Central memory CD8-positive, alpha-beta T cell (primary cell): ENCODE measurements at regions not wholly inside any gene's neighbourhood (a gene's known extent, or its start where the extent isn't known, plus 50 kb on each side); places are given as distances from the start of the nearest gene placed in this dataset.
"Not testable (repeated sequence)": the region's sequence is repeated elsewhere in the genome, so short reads cannot be mapped to it uniquely, and the experiment has no call there.

Experiments used
- ATAC-seq: fragments of 150-1000 bp; cut with Tn5 transposase; replicated peaks from 2 replicates; pipeline ENCODE4 v1.10.0; 2022; ENCODE audit warnings: mild to moderate bottlenecking, moderate FRiP score, moderate number of reproducible peaks; ENCODE audit not compliant: poor library complexity, severe bottlenecking; ENCODE audit errors: extremely low read depth
- DNase-seq, 2 donors: peaks; one replicate each; pipeline ENCODE4 v3.0.0; 2021; ENCODE audit warnings: low spot score in 2 of 2
- H3K27ac Mint-ChIP-seq: one replicate; pipeline ENCODE4 v1.8.0; 2022; ENCODE audit warnings: low read depth, mild to moderate bottlenecking, moderate library complexity, mixed read lengths
- H3K27me3 Mint-ChIP-seq: one replicate; pipeline ENCODE4 v1.8.0; 2022; ENCODE audit warnings: mixed read lengths
- H3K36me3 Mint-ChIP-seq: one replicate; pipeline ENCODE4 v1.8.0; 2022; ENCODE audit warnings: mild to moderate bottlenecking, moderate library complexity, mixed read lengths; ENCODE audit not compliant: insufficient read depth
- H3K4me1 Mint-ChIP-seq: one replicate; pipeline ENCODE4 v1.8.0; 2022; ENCODE audit warnings: mixed read lengths
- H3K4me3 Mint-ChIP-seq: one replicate; pipeline ENCODE4 v1.8.0; 2022; ENCODE audit warnings: mild to moderate bottlenecking, moderate library complexity, mixed read lengths
- H3K9me3 Mint-ChIP-seq: one replicate; pipeline ENCODE4 v1.8.0; 2022; ENCODE audit warnings: mixed read lengths

- no peak overlapping the region for H3K27ac Mint-ChIP-seq
- ATAC-seq (no peak), DNase-seq (no peak)
- H3K4me3 Mint-ChIP-seq, result no peak overlapping the region
- peaks cover 39% of the 10 kb centered on the region for H3K27me3 Mint-ChIP-seq
- H3K9me3 Mint-ChIP-seq, result no peaks in the 10 kb centered on the region
- no peaks in the 10 kb centered on the region for H3K36me3 Mint-ChIP-seq
- no peaks in the 10 kb centered on the region for H3K4me1 Mint-ChIP-seq
Measured at GRCh38 chr16:66242672-66243071, 123.8 kb upstream of the CDH5 start.

GRCh38 chr16:66242206-66242605, 124.3 kb upstream of the CDH5 start:
- not testable (repeated sequence) for H3K27ac Mint-ChIP-seq, H3K36me3 Mint-ChIP-seq, H3K4me1 Mint-ChIP-seq, ATAC-seq, H3K4me3 Mint-ChIP-seq, H3K9me3 Mint-ChIP-seq, DNase-seq
- peaks cover 43% of the 10 kb centered on the region for H3K27me3 Mint-ChIP-seq

- Mint-ChIP-seq H3K27me3 (peaks cover 56% of the 10 kb centered on the region), H3K4me1 (no peaks in the 10 kb centered on the region), H3K4me3 (no peak overlapping the region), H3K9me3 (no peaks in the 10 kb centered on the region), H3K27ac (no peak overlapping the region), H3K36me3 (no peaks in the 10 kb centered on the region)
- ATAC-seq (no peak), DNase-seq (no peak)
Measured at GRCh38 chr16:66240631-66241395, 125.7 kb upstream of the CDH5 start.

- ATAC-seq (no peak), DNase-seq (no peak)
- Mint-ChIP-seq H3K27me3 (peaks cover 50% of the 10 kb centered on the region), H3K9me3 (no peaks in the 10 kb centered on the region), H3K36me3 (no peaks in the 10 kb centered on the region), H3K27ac (no peak overlapping the region), H3K4me1 (no peaks in the 10 kb centered on the region), H3K4me3 (no peak overlapping the region)
Measured at GRCh38 chr16:66240088-66240487, 126.4 kb upstream of the CDH5 start.

- ATAC-seq (no peak), DNase-seq (no peak)
- H3K36me3 Mint-ChIP-seq, result no peaks in the 10 kb centered on the region
- no peak overlapping the region for H3K4me3 Mint-ChIP-seq
- H3K27me3 Mint-ChIP-seq, result peaks cover 45% of the 10 kb centered on the region
- no peak overlapping the region for H3K27ac Mint-ChIP-seq
- no peaks in the 10 kb centered on the region for H3K9me3 Mint-ChIP-seq
- no peaks in the 10 kb centered on the region for H3K4me1 Mint-ChIP-seq
Measured at GRCh38 chr16:66238696-66239095, 127.8 kb upstream of the CDH5 start.

GRCh38 chr16:66236301-66236700, 130.2 kb upstream of the CDH5 start:
- Mint-ChIP-seq H3K4me3 (no peak overlapping the region), H3K9me3 (no peaks in the 10 kb centered on the region), H3K27ac (no peak overlapping the region), H3K4me1 (no peaks in the 10 kb centered on the region), H3K36me3 (no peaks in the 10 kb centered on the region), H3K27me3 (peaks cover 56% of the 10 kb centered on the region)
- no peak for DNase-seq
- no peak for ATAC-seq

- H3K36me3 Mint-ChIP-seq, result no peaks in the 10 kb centered on the region
- H3K9me3 Mint-ChIP-seq, result no peaks in the 10 kb centered on the region
- H3K27me3 Mint-ChIP-seq, result peaks cover 55% of the 10 kb centered on the region
- H3K4me3 Mint-ChIP-seq, result no peak overlapping the region
- DNase-seq (no peak), ATAC-seq (no peak)
- H3K27ac Mint-ChIP-seq, result no peak overlapping the region
- no peaks in the 10 kb centered on the region for H3K4me1 Mint-ChIP-seq
Measured at GRCh38 chr16:66231452-66232160, 134.9 kb upstream of the CDH5 start.

- DNase-seq (no peak), ATAC-seq (no peak)
- Mint-ChIP-seq H3K4me1 (no peaks in the 10 kb centered on the region), H3K36me3 (no peaks in the 10 kb centered on the region), H3K27me3 (peaks cover 56% of the 10 kb centered on the region), H3K4me3 (no peak overlapping the region), H3K27ac (no peak overlapping the region), H3K9me3 (no peaks in the 10 kb centered on the region)
Measured at GRCh38 chr16:66229651-66230050, 136.8 kb upstream of the CDH5 start.

GRCh38 chr16:66228792-66229191, 137.7 kb upstream of the CDH5 start:
- ATAC-seq (no peak), DNase-seq (no peak)
- Mint-ChIP-seq H3K27ac (no peak overlapping the region), H3K27me3 (peaks cover 56% of the 10 kb centered on the region), H3K36me3 (no peaks in the 10 kb centered on the region), H3K4me3 (no peak overlapping the region), H3K9me3 (no peaks in the 10 kb centered on the region), H3K4me1 (no peaks in the 10 kb centered on the region)

- Mint-ChIP-seq H3K27ac (no peak overlapping the region), H3K27me3 (peaks cover 62% of the 10 kb centered on the region)
Measured at GRCh38 chr16:66227766-66228530, 138.5 kb upstream of the CDH5 start.

GRCh38 chr16:66226762-66227161, 139.7 kb upstream of the CDH5 start:
- Mint-ChIP-seq H3K9me3 (no peaks in the 10 kb centered on the region), H3K27me3 (peaks cover 61% of the 10 kb centered on the region), H3K36me3 (no peaks in the 10 kb centered on the region), H3K4me3 (no peak overlapping the region), H3K27ac (no peak overlapping the region), H3K4me1 (no peaks in the 10 kb centered on the region)
- no peak for ATAC-seq
- no peak for DNase-seq

More at GRCh38 chr16:66227766-66228530, 138.5 kb upstream of the CDH5 start:
- Mint-ChIP-seq H3K4me3 (no peak overlapping the region), H3K36me3 (no peaks in the 10 kb centered on the region), H3K4me1 (no peaks in the 10 kb centered on the region), H3K9me3 (no peaks in the 10 kb centered on the region)
- no peak for ATAC-seq
- DNase-seq, result no peak

GRCh38 chr16:66225696-66226095, 140.8 kb upstream of the CDH5 start:
- H3K4me1 Mint-ChIP-seq, result no peaks in the 10 kb centered on the region
- H3K9me3 Mint-ChIP-seq, result no peaks in the 10 kb centered on the region
- DNase-seq (no peak), ATAC-seq (no peak)
- no peak overlapping the region for H3K4me3 Mint-ChIP-seq
- H3K36me3 Mint-ChIP-seq, result peaks cover 1% of the 10 kb centered on the region
- H3K27me3 Mint-ChIP-seq, result peaks cover 52% of the 10 kb centered on the region
- H3K27ac Mint-ChIP-seq, result no peak overlapping the region
